Neural cell (in vitro differentiated cells): ENCODE measurements at regions not wholly inside any gene's neighbourhood (a gene's known extent, or its start where the extent isn't known, plus 50 kb on each side); places are given as distances from the start of the nearest gene placed in this dataset.

Source experiments
- CTCF ChIP-seq: fragments of 450-650 bp; IDR thresholded peaks from 2 replicates; pipeline ENCODE4 v1.5.1; 2014; ENCODE audit warnings: antibody characterized with exemption, mild to moderate bottlenecking, moderate library complexity; ENCODE audit not compliant: poor library complexity, severe bottlenecking
- EZH2 ChIP-seq: fragments of 200-600, 300-800 bp; shearing (Covaris generic), sonication (generic); IDR thresholded peaks from 2 replicates; pipeline ENCODE4 v1.6.1; 2014; ENCODE audit warnings: antibody characterized with exemption, low read length, borderline replicate concordance, mild to moderate bottlenecking; ENCODE audit not compliant: insufficient read depth, poor library complexity, severe bottlenecking
- POLR2AphosphoS5 ChIP-seq: IDR thresholded peaks from 2 replicates; pipeline ENCODE4 v1.6.1; 2012

DNA sequence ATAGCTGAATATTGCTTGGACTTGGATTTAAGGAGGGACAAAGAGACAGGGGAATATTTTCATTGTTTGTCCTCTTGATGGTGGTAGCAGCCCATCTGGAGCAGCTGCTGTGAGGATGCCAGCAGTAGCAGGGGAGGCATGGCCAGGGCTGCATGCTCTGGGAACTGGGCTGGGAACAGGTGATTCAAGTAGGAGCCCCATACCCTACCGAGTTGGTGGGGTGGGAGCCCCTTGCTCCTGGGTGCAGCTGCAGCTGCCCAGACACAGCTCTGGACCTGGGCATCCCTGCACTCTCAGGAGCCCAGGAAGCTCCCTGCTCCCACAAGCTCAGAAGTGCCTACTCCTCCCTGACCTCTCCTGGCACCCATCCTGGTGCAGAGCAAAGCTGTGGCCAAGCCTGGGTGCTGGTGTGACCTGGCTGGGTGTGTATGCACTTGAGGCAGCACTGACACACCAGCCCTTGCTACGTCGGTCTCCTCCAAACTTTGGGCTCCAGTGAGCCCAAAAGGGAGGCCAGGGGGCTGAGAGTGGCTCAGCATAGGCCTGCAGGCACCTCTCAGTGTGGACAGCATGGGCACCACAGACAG is 341.8 kb upstream of the CCDC179 start:
- TF ChIP-seq CTCF (no peak), POLR2AphosphoS5 (no peak), EZH2 (no peak)
